Right lobe of liver (tissue), 6 donors: ENCODE measurements at regions not wholly inside any gene's neighbourhood (a gene's known extent, or its start where the extent isn't known, plus 50 kb on each side); places are given as distances from the start of the nearest gene placed in this dataset.

ENCODE experiments used
- ATAC-seq, 4 donors: fragments of 200-7000 bp; cut with Tn5 transposase; one replicate each; pipeline ENCODE4 v1.9.1; 2020; ENCODE audit warnings: mild to moderate bottlenecking in 4 of 4, moderate library complexity in 4 of 4
- DNase-seq, 3 donors: peaks; one replicate each; pipeline ENCODE4 v3.0.0-alpha.2; 2020
- H3K27ac ChIP-seq, 3 donors: fragments of 200-600 bp; one replicate each; pipeline ENCODE4 v1.8.0; 2022
- H3K27me3 ChIP-seq, 2 donors: fragments of 200-600 bp; one replicate each; pipeline ENCODE4 v1.8.0; 2022
- H3K36me3 ChIP-seq, 4 donors: fragments of 200-600 bp; sonication (generic) in 1 of 4; one replicate each; pipeline versions ENCODE4 v1.5.1 to v1.8.0; 2017 to 2022; ENCODE audit warnings: control low read depth in 1 of 4
- H3K4me1 ChIP-seq, 4 donors: fragments of 200-600 bp; sonication (generic) in 1 of 4; one replicate each; pipeline versions ENCODE4 v1.5.1 to v1.8.0; 2017 to 2022; ENCODE audit warnings: control low read depth in 1 of 4
- H3K4me3 ChIP-seq, 3 donors: fragments of 200-600 bp; one replicate each; pipeline ENCODE4 v1.8.0; 2022
- H3K9me3 ChIP-seq, 4 donors: fragments of 200-600 bp; sonication (generic) in 1 of 4; one replicate each; pipeline versions ENCODE4 v1.5.1 to v1.8.0; 2017 to 2022; ENCODE audit warnings: control low read depth in 1 of 4
- CTCF ChIP-seq, 4 donors: fragments of 200-600 bp in 3 of 4; fragments of 450-650 bp in 1 of 4; IDR thresholded peaks; one replicate each; pipeline versions ENCODE4 v1.5.1 to v1.8.0; 2016 to 2022; ENCODE audit warnings: antibody characterized with exemption in 4 of 4, mild to moderate bottlenecking in 2 of 4
- POLR2A ChIP-seq: fragments of 450-650 bp; IDR thresholded peaks from one replicate; pipeline ENCODE4 v1.6.1; 2017; ENCODE audit warnings: antibody characterized with exemption, mild to moderate bottlenecking
- WGBS: methylation state at CpG from one replicate; pipeline ENCODE4 v1.1.6; 2018; ENCODE audit warnings: low coverage, low lambda C conversion rate; ENCODE audit not compliant: insufficient coverage; ENCODE audit errors: missing lambda C conversion rate; 5-methylcytosine and 5-hydroxymethylcytosine counted together
- intact Hi-C, 2 donors: fragments of 100-400 bp; cut with DNase I; formaldehyde crosslinking; loops; one replicate each; pipeline versions ENCODE4 v1.11.2 to v1.14.1; 2022
- donor health status: DM: no; HTN: yes; CAD: no.
- donor health status: DM: no; HTN: no; CAD: no.
- donor health status: DM: no; HTN: no; CAD: no.
- donor health status: DM: no; HTN: yes; CAD: no.
- donor health status: DM: no; HTN: yes; CAD: no.

GRCh38 chr7:132650498-132650897, 74.2 kb upstream of the PLXNA4 start:
- Histone ChIP-seq H3K27me3 (no peaks in the 10 kb centered on the region), H3K36me3 (no peaks in the 10 kb centered on the region), H3K4me3 (no peak overlapping the region), H3K27ac (no peak overlapping the region), H3K9me3 (no peaks in the 10 kb centered on the region), H3K4me1 (peaks cover 0 to 9% (median 0%) of the 10 kb centered on the region in 4 donors)
- WGBS, result 18% methylated on average over 3 of the region's 3 CpGs
- ATAC-seq (peak; percentile 27 to 46 (median 36)), DNase-seq (no peak)
- intact Hi-C loops, result no loop called here
- TF ChIP-seq CTCF (IDR thresholded peaks at IDR 0.05) (no peak), POLR2A (no peak)

- Histone ChIP-seq H3K4me3 (no peak overlapping the region), H3K9me3 (no peaks in the 10 kb centered on the region), H3K4me1 (no peaks in the 10 kb centered on the region), H3K36me3 (no peaks in the 10 kb centered on the region), H3K27me3 (no peaks in the 10 kb centered on the region), H3K27ac (no peak overlapping the region)
- WGBS, result 92% methylated on average over 1 of the region's 1 CpG
- ATAC-seq (no peak), DNase-seq (no peak)
- intact Hi-C loops, result no loop called here
- TF ChIP-seq POLR2A, result no peak
- no peak for TF ChIP-seq CTCF (IDR thresholded peaks at IDR 0.05)
Observed at GRCh38 chr7:132647311-132647710, 71.0 kb upstream of the PLXNA4 start.

GRCh38 chr7:132646052-132646451, 69.8 kb upstream of the PLXNA4 start:
- WGBS, result 78% methylated on average over 4 of the region's 5 CpGs
- TF ChIP-seq CTCF (IDR thresholded peaks at IDR 0.05) (no peak), POLR2A (no peak)
- Histone ChIP-seq H3K36me3 (no peaks in the 10 kb centered on the region), H3K4me1 (no peaks in the 10 kb centered on the region), H3K27ac (no peak overlapping the region), H3K4me3 (no peak overlapping the region), H3K9me3 (no peaks in the 10 kb centered on the region), H3K27me3 (no peaks in the 10 kb centered on the region)
- DNase-seq, result no peak
- no peak for ATAC-seq
- intact Hi-C loops, result no loop called here

- H3K36me3 ChIP-seq, result no peaks in the 10 kb centered on the region
- H3K4me3 ChIP-seq, result no peak overlapping the region
- H3K27me3 ChIP-seq, result no peaks in the 10 kb centered on the region
- H3K4me1 ChIP-seq, result no peaks in the 10 kb centered on the region
- TF ChIP-seq POLR2A, result no peak
- no peak for TF ChIP-seq CTCF (IDR thresholded peaks at IDR 0.05)
- H3K27ac ChIP-seq, result no peak overlapping the region
- no peaks in the 10 kb centered on the region for H3K9me3 ChIP-seq
- WGBS, result 48% methylated on average over 5 of the region's 5 CpGs
- DNase-seq (no peak), ATAC-seq (no peak)
- intact Hi-C loops, result no loop called here
Observed at GRCh38 chr7:132643302-132643701, 67.0 kb upstream of the PLXNA4 start.

GRCh38 chr7:132641238-132641637, 65.0 kb upstream of the PLXNA4 start:
- H3K27ac ChIP-seq, result no peak overlapping the region
- 84% methylated on average over 1 of the region's 1 CpG for WGBS
- no peak for ATAC-seq
- no peak for DNase-seq
- no peaks in the 10 kb centered on the region for H3K27me3 ChIP-seq
- H3K4me1 ChIP-seq, result no peaks in the 10 kb centered on the region
- H3K4me3 ChIP-seq, result no peak overlapping the region
- intact Hi-C loops, result no loop called here
- no peaks in the 10 kb centered on the region for H3K36me3 ChIP-seq
- TF ChIP-seq CTCF (IDR thresholded peaks at IDR 0.05), result no peak
- TF ChIP-seq POLR2A, result no peak
- H3K9me3 ChIP-seq, result no peaks in the 10 kb centered on the region
